ENCODE measurements at regions not wholly inside any gene's neighbourhood (a gene's known extent, or its start where the extent isn't known, plus 50 kb on each side); places are given as distances from the start of the nearest gene placed in this dataset.

- H3K9ac ChIP-seq (ENCODE audit: low read depth, low read length, poor library complexity, severe bottlenecking) = no peak overlapping the region
- H3K4me1 ChIP-seq (ENCODE audit: insufficient read depth, low read length, poor library complexity, severe bottlenecking) = no peaks in the 10 kb centered on the region
- H3K9me2 ChIP-seq (replicated peaks; ENCODE audit: low read depth, low read length) = no peaks in the 10 kb centered on the region
- no peak for TF ChIP-seq CTCF (conservative IDR thresholded peaks at IDR 0.05; ENCODE audit: low read length)
- no peak for TF ChIP-seq EZH2phosphoT487 (IDR thresholded peaks at IDR 0.05; ENCODE audit: borderline replicate concordance)
- H3K4me2 ChIP-seq (ENCODE audit: low read depth, low read length, poor library complexity, severe bottlenecking) = no peak overlapping the region
- H3K9me3 ChIP-seq (ENCODE audit: insufficient read depth, low read depth, low read length) = no peaks in the 10 kb centered on the region
- no peaks in the 10 kb centered on the region for H4K20me1 ChIP-seq (ENCODE audit: insufficient read depth, low read length, poor library complexity, severe bottlenecking)
- no peak overlapping the region for H3K4me3 ChIP-seq (ENCODE audit: low read length, poor library complexity, severe bottlenecking)
- H3K79me2 ChIP-seq (ENCODE audit: insufficient read depth, low read length) = no peaks in the 10 kb centered on the region
- H3K27me3 ChIP-seq (ENCODE audit: insufficient read depth, low read length, poor library complexity, severe bottlenecking) = no peaks in the 10 kb centered on the region
- H3F3A ChIP-seq (ENCODE audit: low read depth) = no peaks in the 10 kb centered on the region
- H3K36me3 ChIP-seq (ENCODE audit: insufficient read depth, low read length) = no peaks in the 10 kb centered on the region
- no peak overlapping the region for H2AFZ ChIP-seq (ENCODE audit: low read length)
These were observed 208.0 kb downstream of the TBXT start for GRCh38 chr6:165959627-165960026.

- no peak overlapping the region for H3K9ac ChIP-seq (ENCODE audit: low read depth, low read length, poor library complexity, severe bottlenecking)
- no peak overlapping the region for H2AFZ ChIP-seq (ENCODE audit: low read length)
- H3K9me3 ChIP-seq (ENCODE audit: insufficient read depth, low read depth, low read length) = no peaks in the 10 kb centered on the region
- TF ChIP-seq EZH2phosphoT487 (IDR thresholded peaks at IDR 0.05; ENCODE audit: borderline replicate concordance) = no peak
- H3K4me1 ChIP-seq (ENCODE audit: insufficient read depth, low read length, poor library complexity, severe bottlenecking) = no peaks in the 10 kb centered on the region
- no peaks in the 10 kb centered on the region for H3K27me3 ChIP-seq (ENCODE audit: insufficient read depth, low read length, poor library complexity, severe bottlenecking)
- no peak overlapping the region for H3K4me2 ChIP-seq (ENCODE audit: low read depth, low read length, poor library complexity, severe bottlenecking)
- H3K9me2 ChIP-seq (replicated peaks; ENCODE audit: low read depth, low read length) = no peaks in the 10 kb centered on the region
- no peaks in the 10 kb centered on the region for H3K79me2 ChIP-seq (ENCODE audit: insufficient read depth, low read length)
- no peaks in the 10 kb centered on the region for H3K36me3 ChIP-seq (ENCODE audit: insufficient read depth, low read length)
- no peaks in the 10 kb centered on the region for H3F3A ChIP-seq (ENCODE audit: low read depth)
- no peak overlapping the region for H3K4me3 ChIP-seq (ENCODE audit: low read length, poor library complexity, severe bottlenecking)
- no peaks in the 10 kb centered on the region for H4K20me1 ChIP-seq (ENCODE audit: insufficient read depth, low read length, poor library complexity, severe bottlenecking)
These were observed 210.8 kb downstream of the TBXT start for GRCh38 chr6:165956874-165957273.

- no peaks in the 10 kb centered on the region for H3K9me2 ChIP-seq (replicated peaks; ENCODE audit: low read depth, low read length)
- no peak for TF ChIP-seq EZH2phosphoT487 (IDR thresholded peaks at IDR 0.05; ENCODE audit: borderline replicate concordance)
- TF ChIP-seq CTCF (conservative IDR thresholded peaks at IDR 0.05; ENCODE audit: low read length) = no peak
- H3K79me2 ChIP-seq (ENCODE audit: insufficient read depth, low read length) = no peaks in the 10 kb centered on the region
- H3K36me3 ChIP-seq (ENCODE audit: insufficient read depth, low read length) = no peaks in the 10 kb centered on the region
- no peak overlapping the region for H3K4me2 ChIP-seq (ENCODE audit: low read depth, low read length, poor library complexity, severe bottlenecking)
- no peak overlapping the region for H3K9ac ChIP-seq (ENCODE audit: low read depth, low read length, poor library complexity, severe bottlenecking)
- H3K27me3 ChIP-seq (ENCODE audit: insufficient read depth, low read length, poor library complexity, severe bottlenecking) = no peaks in the 10 kb centered on the region
- no peaks in the 10 kb centered on the region for H3F3A ChIP-seq (ENCODE audit: low read depth)
- no peaks in the 10 kb centered on the region for H3K9me3 ChIP-seq (ENCODE audit: insufficient read depth, low read depth, low read length)
- no peak overlapping the region for H2AFZ ChIP-seq (ENCODE audit: low read length)
- H3K4me1 ChIP-seq (ENCODE audit: insufficient read depth, low read length, poor library complexity, severe bottlenecking) = no peaks in the 10 kb centered on the region
- no peaks in the 10 kb centered on the region for H4K20me1 ChIP-seq (ENCODE audit: insufficient read depth, low read length, poor library complexity, severe bottlenecking)
- no peak overlapping the region for H3K4me3 ChIP-seq (ENCODE audit: low read length, poor library complexity, severe bottlenecking)
These were observed 215.1 kb downstream of the TBXT start for GRCh38 chr6:165952514-165952913.

- no peaks in the 10 kb centered on the region for H3F3A ChIP-seq (ENCODE audit: low read depth)
- H4K20me1 ChIP-seq (ENCODE audit: insufficient read depth, low read length, poor library complexity, severe bottlenecking) = no peaks in the 10 kb centered on the region
- H3K9me2 ChIP-seq (replicated peaks; ENCODE audit: low read depth, low read length) = no peaks in the 10 kb centered on the region
- H3K79me2 ChIP-seq (ENCODE audit: insufficient read depth, low read length) = no peaks in the 10 kb centered on the region
- H3K9ac ChIP-seq (ENCODE audit: low read depth, low read length, poor library complexity, severe bottlenecking) = no peak overlapping the region
- H3K4me1 ChIP-seq (ENCODE audit: insufficient read depth, low read length, poor library complexity, severe bottlenecking) = no peaks in the 10 kb centered on the region
- no peak overlapping the region for H2AFZ ChIP-seq (ENCODE audit: low read length)
- no peaks in the 10 kb centered on the region for H3K27me3 ChIP-seq (ENCODE audit: insufficient read depth, low read length, poor library complexity, severe bottlenecking)
- no peaks in the 10 kb centered on the region for H3K36me3 ChIP-seq (ENCODE audit: insufficient read depth, low read length)
- no peaks in the 10 kb centered on the region for H3K9me3 ChIP-seq (ENCODE audit: insufficient read depth, low read depth, low read length)
- H3K4me3 ChIP-seq (ENCODE audit: low read length, poor library complexity, severe bottlenecking) = no peak overlapping the region
- H3K4me2 ChIP-seq (ENCODE audit: low read depth, low read length, poor library complexity, severe bottlenecking) = no peak overlapping the region
- TF ChIP-seq CTCF (conservative IDR thresholded peaks at IDR 0.05; ENCODE audit: low read length) = no peak
- no peak for TF ChIP-seq EZH2phosphoT487 (IDR thresholded peaks at IDR 0.05; ENCODE audit: borderline replicate concordance)
These were observed 217.3 kb downstream of the TBXT start for GRCh38 chr6:165950316-165950715.
